ENCODE measurements at regions not wholly inside any gene's neighbourhood (a gene's known extent, or its start where the extent isn't known, plus 50 kb on each side); places are given as distances from the start of the nearest gene placed in this dataset.

- peaks cover 0 to 22% (median 3%) of the 10 kb centered on the region in 3 donors for H3K27me3 ChIP-seq
- intact Hi-C loops (cut with DNase I; ENCODE audit: low total_unique reads), result loop anchor here (10.0 kb wide), 1 partner anchor 236 kb away; no protein-coding TSS in a partner anchor
- H3K27ac ChIP-seq, result peak overlapping the region in 3 of 5 donors; percentile 66 to 74 (median 72)
- H3K4me3 ChIP-seq, result no peak overlapping the region
- no peaks in the 10 kb centered on the region for H3K9me3 ChIP-seq
- 64 to 72% (median 67%) methylated on average over 13 to 16 of the region's 16 CpGs for WGBS, 5 donors
- TF ChIP-seq POLR2A (IDR thresholded peaks at IDR 0.05), result no peak
- no peak for TF ChIP-seq EP300 (IDR thresholded peaks at IDR 0.05)
- TF ChIP-seq POLR2AphosphoS5 (IDR thresholded peaks at IDR 0.05), result peak in 1 of 3 donors; percentile 49
- no peak for TF ChIP-seq CTCF (IDR thresholded peaks at IDR 0.05)
- no peaks in the 10 kb centered on the region for H3K36me3 ChIP-seq
- peaks cover 7 to 15% (median 12%) of the 10 kb centered on the region in 4 donors for H3K4me1 ChIP-seq
- peak; percentile 34 to 87 for DNase-seq
These were observed 179.6 kb upstream of the TNRC6C start for GRCh38 chr17:77778636-77779489.

GRCh38 chr17:77779711-77780539 lies 178.6 kb upstream of the TNRC6C start:
- 48 to 65% (median 53%) methylated on average over 15 to 22 of the region's 22 CpGs for WGBS, 5 donors
- H3K36me3 ChIP-seq, result no peaks in the 10 kb centered on the region
- H3K4me1 ChIP-seq, result peaks cover 7 to 15% (median 12%) of the 10 kb centered on the region in 4 donors
- H3K27me3 ChIP-seq, result peaks cover 0 to 25% (median 3%) of the 10 kb centered on the region in 3 donors
- intact Hi-C loops (cut with DNase I; ENCODE audit: low total_unique reads), result loop anchor here (10.0 kb wide), 1 partner anchor 235 kb away; no protein-coding TSS in a partner anchor
- TF ChIP-seq POLR2A (IDR thresholded peaks at IDR 0.05) (no peak), POLR2AphosphoS5 (IDR thresholded peaks at IDR 0.05) (no peak), CTCF (IDR thresholded peaks at IDR 0.05) (no peak), EP300 (IDR thresholded peaks at IDR 0.05) (no peak)
- H3K27ac ChIP-seq, result peak overlapping the region in 3 of 5 donors; percentile 66 to 74 (median 72)
- DNase-seq, result peak in 1 of 2 donors; percentile 55
- no peaks in the 10 kb centered on the region for H3K9me3 ChIP-seq
- H3K4me3 ChIP-seq, result no peak overlapping the region

DNA sequence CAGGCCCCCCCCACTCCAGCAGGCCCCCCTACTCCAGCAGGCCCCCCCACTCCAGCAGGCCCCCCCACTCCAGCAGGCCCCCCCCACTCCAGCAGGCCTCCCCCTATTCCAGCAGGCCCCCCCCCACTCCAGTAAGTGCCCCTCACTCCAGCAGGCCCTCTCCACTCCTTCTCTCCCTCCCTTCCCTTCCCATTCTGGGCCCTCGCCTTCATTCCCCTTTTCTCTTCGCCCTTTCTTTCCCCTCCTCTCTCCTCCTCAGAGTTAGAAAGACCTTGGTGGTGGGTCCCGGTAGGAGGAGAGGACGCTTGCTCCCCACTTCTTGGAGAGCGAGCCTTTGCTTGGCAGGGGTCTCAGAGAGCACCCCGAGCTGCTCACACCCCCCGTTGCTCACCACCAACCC lies 177.0 kb upstream of the TNRC6C start:
- H3K36me3 ChIP-seq, result no peaks in the 10 kb centered on the region
- intact Hi-C loops (cut with DNase I; ENCODE audit: low total_unique reads), result no loop called here
- H3K9me3 ChIP-seq, result no peaks in the 10 kb centered on the region
- TF ChIP-seq EP300 (IDR thresholded peaks at IDR 0.05), result no peak
- TF ChIP-seq POLR2A (IDR thresholded peaks at IDR 0.05), result no peak
- TF ChIP-seq POLR2AphosphoS5 (IDR thresholded peaks at IDR 0.05), result no peak
- TF ChIP-seq CTCF (IDR thresholded peaks at IDR 0.05), result no peak
- H3K27ac ChIP-seq, result no peak overlapping the region
- H3K27me3 ChIP-seq, result peaks cover 0 to 25% (median 3%) of the 10 kb centered on the region in 3 donors
- no peak overlapping the region for H3K4me3 ChIP-seq
- DNase-seq, result no peak
- peaks cover 7 to 15% (median 12%) of the 10 kb centered on the region in 4 donors for H3K4me1 ChIP-seq
- 65 to 83% (median 71%) methylated on average over 7 of the region's 7 CpGs for WGBS, 5 donors

DNA sequence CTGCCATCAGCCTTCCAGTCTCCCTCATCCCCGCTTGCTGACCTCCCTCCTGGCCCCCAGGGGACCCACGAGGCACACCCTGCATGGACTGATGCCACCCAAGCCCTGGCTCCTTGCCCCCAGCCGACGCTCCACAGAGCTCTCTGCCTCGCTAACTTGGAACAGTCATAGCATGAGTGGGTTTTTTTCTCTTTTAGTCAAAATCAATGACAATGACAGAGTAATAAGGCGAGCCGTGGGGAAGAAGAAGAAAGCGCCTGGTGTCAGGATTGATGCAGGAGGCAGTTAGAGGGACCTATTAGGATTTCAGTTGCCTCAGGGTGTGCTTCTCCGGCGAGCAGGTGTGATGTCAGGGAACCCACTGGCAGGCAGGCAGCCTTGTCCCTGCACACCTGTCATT lies 176.3 kb upstream of the TNRC6C start:
- Histone ChIP-seq H3K36me3 (no peaks in the 10 kb centered on the region), H3K27me3 (peaks cover 0 to 25% (median 3%) of the 10 kb centered on the region in 3 donors), H3K27ac (no peak overlapping the region), H3K9me3 (no peaks in the 10 kb centered on the region), H3K4me3 (no peak overlapping the region), H3K4me1 (peaks cover 7 to 15% (median 12%) of the 10 kb centered on the region in 4 donors)
- WGBS, 5 donors, result 63 to 76% (median 70%) methylated on average over 10 of the region's 10 CpGs
- intact Hi-C loops (cut with DNase I; ENCODE audit: low total_unique reads), result no loop called here
- no peak for TF ChIP-seq POLR2AphosphoS5 (IDR thresholded peaks at IDR 0.05)
- no peak for TF ChIP-seq CTCF (IDR thresholded peaks at IDR 0.05)
- TF ChIP-seq POLR2A (IDR thresholded peaks at IDR 0.05), result no peak
- no peak for TF ChIP-seq EP300 (IDR thresholded peaks at IDR 0.05)
- DNase-seq, result no peak

Measured in stomach (tissue), 8 donors.